GM08714 (cell line): ENCODE measurements at regions not wholly inside any gene's neighbourhood (a gene's known extent, or its start where the extent isn't known, plus 50 kb on each side); places are given as distances from the start of the nearest gene placed in this dataset.

Experiments
- H3K4me3 ChIP-seq: fragments of 200-500 bp; sonication (Bioruptor generic); 2 replicates; pipeline ENCODE4 v1.5.1; 2014; ENCODE audit warnings: mild to moderate bottlenecking, low read length, inconsistent platforms
- ZNF274 ChIP-seq: IDR thresholded peaks from 2 replicates; pipeline ENCODE4 v1.6.1; 2012; ENCODE audit warnings: mild to moderate bottlenecking, low read depth, low read length

GRCh38 chr10:4125776-4126175, 340.8 kb upstream of the KLF6 start:
- no peak for TF ChIP-seq ZNF274
- H3K4me3 ChIP-seq: no peak overlapping the region

DNA sequence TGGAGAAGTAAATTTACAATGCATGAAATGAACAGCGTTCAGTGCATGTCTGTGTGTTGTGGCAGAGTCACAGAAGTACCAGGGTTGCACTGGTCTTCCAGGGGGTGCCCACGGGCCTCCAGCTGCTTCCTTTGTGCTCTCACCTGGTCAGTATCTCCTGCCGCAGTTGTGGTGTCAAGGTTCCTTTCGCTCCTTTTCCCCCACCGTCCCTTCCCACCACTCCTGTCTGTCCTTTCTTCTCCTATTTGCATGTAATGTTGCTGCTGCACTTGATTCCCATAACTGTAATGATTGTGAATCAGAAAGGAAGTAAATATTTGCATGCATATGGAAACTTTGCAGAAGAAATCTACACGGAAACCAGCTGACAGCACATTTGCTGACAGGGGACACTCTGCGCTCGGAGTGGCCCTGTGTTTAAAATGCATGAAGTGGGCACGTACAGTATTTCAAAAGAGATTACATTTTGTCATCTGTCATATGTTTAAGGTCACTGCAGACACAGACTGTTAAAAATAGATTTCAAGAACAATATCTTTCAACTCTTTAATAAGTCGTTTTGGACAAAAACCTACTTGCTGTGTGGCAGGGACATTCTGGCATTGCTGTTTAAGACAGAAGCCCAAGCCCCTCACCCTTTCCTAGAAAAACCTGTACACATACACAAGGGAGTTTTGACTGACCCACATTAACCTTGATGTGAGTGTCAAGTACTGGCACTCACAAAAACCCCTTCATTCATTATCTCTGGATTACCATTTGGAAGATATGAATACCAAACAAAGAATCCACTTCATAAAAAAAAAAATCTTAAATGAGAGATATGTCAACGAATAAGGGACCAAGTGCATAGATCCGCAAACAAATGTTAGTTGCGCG, 336.7 kb upstream of the KLF6 start:
- no peak for TF ChIP-seq ZNF274
- peak overlapping the region; percentile 34; the same call in 1 of the 2 replicates for H3K4me3 ChIP-seq

DNA sequence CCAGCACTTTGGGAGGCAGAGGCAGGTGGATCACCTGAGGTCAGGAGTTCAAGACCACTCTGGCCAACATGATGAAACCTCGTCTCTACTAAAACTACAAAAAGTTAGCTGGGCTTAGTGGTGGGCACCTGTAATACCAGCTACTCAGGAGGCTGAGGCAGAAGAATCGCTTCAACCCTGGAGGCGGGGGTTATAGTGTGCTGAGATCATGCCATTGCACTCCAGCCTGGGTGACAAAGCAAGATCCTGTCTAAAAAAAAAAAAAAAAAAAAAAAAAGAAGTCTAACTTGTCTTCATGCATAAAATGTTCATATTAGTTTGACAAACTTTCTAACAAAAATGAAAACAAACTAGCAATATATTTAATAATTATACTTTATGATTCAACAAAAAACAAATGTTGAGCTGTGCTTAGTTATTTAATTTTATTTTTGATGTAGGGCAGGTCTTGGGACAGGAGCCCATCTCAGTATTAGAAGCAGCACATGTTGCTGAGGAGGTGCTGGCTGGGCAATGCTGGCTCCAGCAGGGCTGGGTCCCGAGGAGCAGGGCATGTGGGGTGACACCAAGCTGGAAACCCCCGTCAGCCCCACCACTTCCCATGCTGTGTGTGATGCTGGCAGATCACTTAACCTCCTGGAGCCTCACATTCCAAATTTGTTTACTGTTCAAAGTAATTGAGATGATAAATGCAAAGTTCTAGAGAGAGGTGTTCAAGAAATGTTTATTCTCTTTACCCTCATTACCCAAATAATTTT, 335.3 kb upstream of the KLF6 start:
- no peak overlapping the region for H3K4me3 ChIP-seq
- no peak for TF ChIP-seq ZNF274

GRCh38 chr10:4119107-4119506, 334.1 kb upstream of the KLF6 start:
- no peak overlapping the region for H3K4me3 ChIP-seq
- no peak for TF ChIP-seq ZNF274

DNA sequence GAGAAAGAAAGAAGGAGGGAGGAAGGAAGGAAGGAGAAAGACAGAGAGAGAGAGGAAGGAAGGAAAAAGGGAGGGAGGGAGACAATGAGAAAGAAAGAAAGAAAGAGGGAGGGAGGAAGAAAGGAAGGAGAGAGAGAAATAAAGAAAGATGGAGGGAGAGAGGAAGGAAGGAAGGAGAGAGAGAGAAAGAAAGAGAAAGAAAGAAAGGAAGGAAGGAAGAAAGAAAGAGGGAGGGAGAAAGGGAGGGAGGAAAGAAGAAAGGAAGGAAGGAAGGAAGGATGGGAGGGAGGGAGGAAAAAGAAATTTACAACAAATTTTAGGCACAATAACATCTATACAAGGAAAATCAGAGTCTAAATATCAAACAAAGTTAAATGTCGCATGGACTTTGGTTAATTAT, 332.6 kb upstream of the KLF6 start:
- TF ChIP-seq ZNF274: no peak
- no peak overlapping the region for H3K4me3 ChIP-seq

GRCh38 chr10:4111643-4112042, 326.6 kb upstream of the KLF6 start:
- no peak overlapping the region for H3K4me3 ChIP-seq
- TF ChIP-seq ZNF274: no peak

- no peak overlapping the region for H3K4me3 ChIP-seq
- no peak for TF ChIP-seq ZNF274
These were observed 324.5 kb upstream of the KLF6 start for GRCh38 chr10:4109469-4109868.

- H3K4me3 ChIP-seq: no peak overlapping the region
- TF ChIP-seq ZNF274: no peak
These were observed 323.7 kb upstream of the KLF6 start for GRCh38 chr10:4108693-4109092.

- no peak overlapping the region for H3K4me3 ChIP-seq
- TF ChIP-seq ZNF274: no peak
These were observed 322.4 kb upstream of the KLF6 start for GRCh38 chr10:4107285-4107851.

DNA sequence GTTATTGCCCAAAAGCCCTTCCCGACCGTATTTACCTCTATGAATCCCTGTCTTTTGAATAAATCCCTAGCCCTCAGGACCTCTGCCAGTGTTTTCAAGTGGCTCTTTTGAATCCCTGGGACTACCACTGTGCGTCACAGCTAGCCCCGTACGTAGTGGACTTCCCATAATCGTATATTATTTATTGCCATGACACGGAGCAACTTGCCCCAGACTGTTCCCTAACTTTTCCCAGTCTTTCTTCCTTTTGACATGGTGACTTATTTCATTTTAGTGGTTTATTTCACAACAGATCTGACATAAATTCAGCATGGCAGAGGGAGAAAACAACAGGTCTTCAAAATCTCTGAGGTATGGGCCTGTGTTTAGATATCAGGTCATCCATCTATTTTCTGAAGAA, 318.6 kb upstream of the KLF6 start:
- no peak overlapping the region for H3K4me3 ChIP-seq
- TF ChIP-seq ZNF274: no peak

DNA sequence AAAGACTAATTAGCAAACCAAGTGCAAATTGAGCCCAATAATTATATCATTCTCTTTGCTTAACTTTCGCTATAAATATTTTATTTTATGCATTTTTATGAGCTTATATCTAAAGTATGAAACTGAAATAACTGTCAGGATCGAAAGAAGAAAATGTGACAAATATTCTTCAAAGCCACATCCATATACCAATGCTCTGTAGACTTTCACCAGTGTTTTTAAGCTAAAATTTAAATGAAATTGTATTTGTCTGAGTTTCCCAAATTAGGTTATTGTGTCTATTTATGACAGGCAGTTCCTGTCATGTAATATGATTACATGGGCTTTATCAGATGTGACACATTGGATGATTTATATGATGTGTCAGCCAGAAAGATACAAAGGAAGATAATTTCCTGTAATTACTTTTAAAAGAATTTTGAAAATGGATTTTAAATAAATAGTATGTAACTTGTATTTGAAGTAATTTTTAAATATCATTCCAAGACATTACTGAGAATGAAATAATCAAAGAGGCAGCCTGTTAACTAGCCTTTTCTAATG, 317.9 kb upstream of the KLF6 start:
- no peak overlapping the region for H3K4me3 ChIP-seq
- TF ChIP-seq ZNF274: no peak

- no peak for TF ChIP-seq ZNF274
- H3K4me3 ChIP-seq: no peak overlapping the region; the same call in 1 of the 2 replicates
These were observed 317.1 kb upstream of the KLF6 start for GRCh38 chr10:4101918-4102654.

GRCh38 chr10:4100380-4100779, 315.4 kb upstream of the KLF6 start:
- no peak for TF ChIP-seq ZNF274
- no peak overlapping the region for H3K4me3 ChIP-seq

DNA sequence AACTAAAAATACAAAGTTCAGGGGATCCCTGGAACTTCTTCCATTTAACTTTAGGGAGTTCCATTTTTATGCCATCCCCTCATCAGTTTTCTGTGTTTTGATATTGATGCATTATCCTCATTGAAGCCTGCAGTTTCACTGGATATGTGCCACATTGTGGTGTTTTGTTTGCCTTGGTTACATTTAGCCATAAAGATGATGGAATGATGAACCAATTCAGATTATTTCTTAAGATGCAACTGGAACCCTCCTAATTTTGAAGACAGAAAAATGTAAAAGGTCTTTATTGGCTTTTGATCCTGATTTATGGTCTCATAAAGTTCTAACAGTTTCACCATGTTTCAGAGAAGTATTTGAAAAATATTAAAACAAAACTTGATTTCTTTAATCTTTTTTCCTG, 314.2 kb upstream of the KLF6 start:
- TF ChIP-seq ZNF274: no peak
- H3K4me3 ChIP-seq: no peak overlapping the region
